Endothelial cell (in vitro differentiated cells): ENCODE measurements at regions not wholly inside any gene's neighbourhood (a gene's known extent, or its start where the extent isn't known, plus 50 kb on each side); places are given as distances from the start of the nearest gene placed in this dataset.

Experiments
- DNase-seq: peaks from one replicate; pipeline ENCODE4 v3.0.0; 2021; ENCODE audit warnings: low spot score
- H3K27ac Mint-ChIP-seq: one replicate; pipeline ENCODE4 v1.8.0; 2021; ENCODE audit warnings: mixed read lengths, inconsistent platforms; ENCODE audit not compliant: unreplicated experiment
- H3K27me3 Mint-ChIP-seq: one replicate; pipeline ENCODE4 v1.8.0; 2021; ENCODE audit warnings: mild to moderate bottlenecking, moderate library complexity, mixed read lengths, inconsistent platforms; ENCODE audit not compliant: unreplicated experiment
- H3K36me3 Mint-ChIP-seq: one replicate; pipeline ENCODE4 v1.8.0; 2021; ENCODE audit warnings: mild to moderate bottlenecking, low read depth, mixed read lengths, inconsistent platforms; ENCODE audit not compliant: unreplicated experiment
- H3K4me1 Mint-ChIP-seq: one replicate; pipeline ENCODE4 v1.8.0; 2021; ENCODE audit warnings: mild to moderate bottlenecking, mixed read lengths, inconsistent platforms; ENCODE audit not compliant: unreplicated experiment
- H3K4me3 Mint-ChIP-seq: one replicate; pipeline ENCODE4 v1.8.0; 2021; ENCODE audit warnings: mild to moderate bottlenecking, mixed read lengths, inconsistent platforms; ENCODE audit not compliant: unreplicated experiment
- H3K9me3 Mint-ChIP-seq: one replicate; pipeline ENCODE4 v1.8.0; 2021; ENCODE audit warnings: mixed read lengths, inconsistent platforms; ENCODE audit not compliant: unreplicated experiment
- CTCF ChIP-seq: fragments of 200-600 bp; sonication (generic); IDR thresholded peaks from one replicate; pipeline ENCODE4 v1.5.0; 2021; ENCODE audit warnings: antibody characterized with exemption; ENCODE audit not compliant: unreplicated experiment

GRCh38 chr12:107360482-107360881 lies 267.1 kb upstream of the CRY1 start:
- no peak overlapping the region for H3K4me3 Mint-ChIP-seq
- TF ChIP-seq CTCF = no peak
- no peaks in the 10 kb centered on the region for H3K9me3 Mint-ChIP-seq
- H3K27me3 Mint-ChIP-seq = peaks cover 3% of the 10 kb centered on the region
- H3K4me1 Mint-ChIP-seq = peaks cover 2% of the 10 kb centered on the region
- H3K27ac Mint-ChIP-seq = no peak overlapping the region
- peaks cover 5% of the 10 kb centered on the region for H3K36me3 Mint-ChIP-seq
- DNase-seq = no peak

GRCh38 chr12:107361970-107362369 lies 268.6 kb upstream of the CRY1 start:
- DNase-seq = no peak
- Mint-ChIP-seq H3K27me3 (peaks cover 3% of the 10 kb centered on the region), H3K36me3 (peaks cover 5% of the 10 kb centered on the region), H3K4me1 (peaks cover 2% of the 10 kb centered on the region), H3K27ac (no peak overlapping the region), H3K4me3 (no peak overlapping the region), H3K9me3 (no peaks in the 10 kb centered on the region)
- no peak for TF ChIP-seq CTCF

- H3K36me3 Mint-ChIP-seq = peaks cover 3% of the 10 kb centered on the region
- H3K27me3 Mint-ChIP-seq = peaks cover 3% of the 10 kb centered on the region
- H3K27ac Mint-ChIP-seq = no peak overlapping the region
- H3K9me3 Mint-ChIP-seq = no peaks in the 10 kb centered on the region
- no peak overlapping the region for H3K4me3 Mint-ChIP-seq
- no peak for TF ChIP-seq CTCF
- H3K4me1 Mint-ChIP-seq = peaks cover 2% of the 10 kb centered on the region
- no peak for DNase-seq
Measured at GRCh38 chr12:107362960-107363359, 269.6 kb upstream of the CRY1 start.

- no peaks in the 10 kb centered on the region for H3K36me3 Mint-ChIP-seq
- no peak for DNase-seq
- no peaks in the 10 kb centered on the region for H3K9me3 Mint-ChIP-seq
- peaks cover 3% of the 10 kb centered on the region for H3K27me3 Mint-ChIP-seq
- TF ChIP-seq CTCF = no peak
- no peak overlapping the region for H3K27ac Mint-ChIP-seq
- no peak overlapping the region for H3K4me3 Mint-ChIP-seq
- H3K4me1 Mint-ChIP-seq = no peaks in the 10 kb centered on the region
Measured at GRCh38 chr12:107364875-107365518, 271.6 kb upstream of the CRY1 start.

- no peak for TF ChIP-seq CTCF
- Mint-ChIP-seq H3K4me1 (no peaks in the 10 kb centered on the region), H3K9me3 (no peaks in the 10 kb centered on the region), H3K27ac (no peak overlapping the region), H3K27me3 (peaks cover 3% of the 10 kb centered on the region), H3K36me3 (no peaks in the 10 kb centered on the region), H3K4me3 (no peak overlapping the region)
- no peak for DNase-seq
Measured at GRCh38 chr12:107365703-107366102, 272.4 kb upstream of the CRY1 start.
